DOHH2 (cell line): ENCODE measurements at regions not wholly inside any gene's neighbourhood (a gene's known extent, or its start where the extent isn't known, plus 50 kb on each side); places are given as distances from the start of the nearest gene placed in this dataset.

Experiments
- H3F3A ChIP-seq: fragments of 200-600 bp; sonication (generic), shearing (Covaris generic); 2 replicates; pipeline ENCODE4 v1.6.0; 2016; ENCODE audit warnings: antibody characterized with exemption, mild to moderate bottlenecking; ENCODE audit not compliant: control insufficient read depth, insufficient read depth
- H3K27ac ChIP-seq: fragments of 200-600 bp; sonication (generic); 2 replicates; pipeline ENCODE4 v1.5.1; 2014; ENCODE audit warnings: low read depth, mild to moderate bottlenecking, low read length, moderate library complexity
- H3K27me3 ChIP-seq: fragments of 200-600 bp; sonication (generic); 2 replicates; pipeline ENCODE4 v1.6.1; 2014; ENCODE audit warnings: mild to moderate bottlenecking, low read length, mixed read lengths; ENCODE audit not compliant: control insufficient read depth
- H3K36me3 ChIP-seq: fragments of 200-600 bp; sonication (generic); 2 replicates; pipeline ENCODE4 v1.6.1; 2014; ENCODE audit warnings: mild to moderate bottlenecking, low read length, moderate library complexity, mixed read lengths; ENCODE audit not compliant: control insufficient read depth
- H3K4me1 ChIP-seq: fragments of 200-600 bp; sonication (generic); 2 replicates; pipeline ENCODE4 v1.6.1; 2014; ENCODE audit warnings: mild to moderate bottlenecking, low read length, mixed read lengths; ENCODE audit not compliant: control insufficient read depth
- H3K4me2 ChIP-seq: fragments of 200-600 bp; sonication (generic); 2 replicates; pipeline ENCODE4 v1.6.0; 2014; ENCODE audit warnings: mild to moderate bottlenecking, low read length, moderate library complexity
- H3K4me3 ChIP-seq: fragments of 200-600 bp; sonication (generic); 2 replicates; pipeline ENCODE4 v1.5.1; 2014; ENCODE audit warnings: mild to moderate bottlenecking, low read length, mixed read lengths
- H3K79me2 ChIP-seq: fragments of 200-600 bp; sonication (generic); 2 replicates; pipeline ENCODE4 v1.6.1; 2014; ENCODE audit warnings: mild to moderate bottlenecking, low read length, mixed read lengths; ENCODE audit not compliant: control insufficient read depth
- H3K9me2 ChIP-seq: fragments of 200-600 bp; sonication (generic); replicated peaks from 2 replicates; pipeline ENCODE4 v1.6.1; 2014; ENCODE audit warnings: mild to moderate bottlenecking, low read length, mixed read lengths; ENCODE audit not compliant: control insufficient read depth
- H3K9me3 ChIP-seq: fragments of 200-600 bp; sonication (generic); 2 replicates; pipeline ENCODE4 v1.6.1; 2014; ENCODE audit warnings: antibody characterized with exemption, low read length, mixed read lengths; ENCODE audit not compliant: control insufficient read depth, insufficient read depth
- H4K20me1 ChIP-seq: fragments of 200-600 bp; sonication (generic); 2 replicates; pipeline ENCODE4 v1.6.0; 2014; ENCODE audit warnings: low read depth, mild to moderate bottlenecking, antibody characterized with exemption, low read length, moderate library complexity; ENCODE audit not compliant: control insufficient read depth, insufficient read depth
- CTCF ChIP-seq: fragments of 200-600 bp; sonication (generic); IDR thresholded peaks from one replicate; pipeline ENCODE4 v1.5.1; 2014; ENCODE audit warnings: antibody characterized with exemption, mild to moderate bottlenecking, low read depth, low read length; ENCODE audit not compliant: poor library complexity, severe bottlenecking
- EZH2phosphoT487 ChIP-seq: fragments of 200-600 bp; sonication (generic); IDR thresholded peaks from 2 replicates; pipeline ENCODE4 v1.6.1; 2017; ENCODE audit warnings: borderline replicate concordance, mild to moderate bottlenecking, antibody characterized with exemption, low read length, moderate library complexity, mixed read lengths

DNA sequence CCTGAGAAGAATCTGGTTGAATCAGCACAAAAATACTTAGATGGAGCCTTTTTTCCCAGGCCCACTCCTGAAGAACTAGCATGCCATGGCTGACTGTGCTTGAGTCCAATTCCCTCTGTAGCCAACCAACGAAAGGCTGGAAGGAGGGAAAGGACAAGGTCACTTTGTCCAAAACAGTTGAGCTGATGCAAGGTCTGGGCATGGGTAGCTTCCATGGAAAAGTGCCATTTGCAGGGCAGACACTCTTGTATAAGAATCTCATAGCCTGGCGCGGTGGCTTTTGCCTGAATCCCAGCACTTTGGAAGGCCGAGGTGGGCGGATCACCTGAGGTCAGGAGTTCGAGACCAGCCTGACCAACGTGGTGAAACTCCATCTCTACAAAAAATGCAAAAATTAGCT lies 125.0 kb upstream of the LGSN start:
- no peak for TF ChIP-seq CTCF
- TF ChIP-seq EZH2phosphoT487: no peak
- H3K27me3 ChIP-seq: no peaks in the 10 kb centered on the region
- no peaks in the 10 kb centered on the region for H3F3A ChIP-seq
- no peaks in the 10 kb centered on the region for H3K4me1 ChIP-seq
- H3K4me3 ChIP-seq: no peak overlapping the region
- no peaks in the 10 kb centered on the region for H3K79me2 ChIP-seq
- H3K27ac ChIP-seq: no peak overlapping the region
- H3K9me3 ChIP-seq: no peaks in the 10 kb centered on the region
- no peak overlapping the region for H3K4me2 ChIP-seq
- H3K36me3 ChIP-seq: no peaks in the 10 kb centered on the region
- no peaks in the 10 kb centered on the region for H4K20me1 ChIP-seq
- no peaks in the 10 kb centered on the region for H3K9me2 ChIP-seq

DNA sequence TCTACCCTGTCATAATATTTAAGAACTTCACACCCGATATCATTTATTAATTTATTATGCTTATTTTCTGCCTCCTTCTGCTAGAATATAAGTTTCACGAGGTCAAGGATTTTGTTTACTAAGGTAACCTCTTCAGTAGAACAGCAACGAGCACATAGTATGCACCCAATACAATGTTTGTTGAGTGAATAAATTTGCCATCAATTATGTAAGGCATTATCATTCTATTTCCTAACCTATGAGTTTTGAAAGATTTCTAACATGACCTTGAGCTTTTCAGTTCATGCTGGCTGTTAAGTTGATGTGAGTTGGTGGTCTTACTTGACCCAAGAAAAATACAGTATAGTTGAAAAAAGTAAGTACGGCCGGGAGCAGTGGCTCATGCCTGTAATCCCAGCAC lies 125.9 kb upstream of the LOC128125822 start:
- Histone ChIP-seq H3K4me3 (no peak overlapping the region), H3K4me2 (no peak overlapping the region), H3K27ac (no peak overlapping the region), H3K4me1 (no peaks in the 10 kb centered on the region), H3K27me3 (no peaks in the 10 kb centered on the region), H3F3A (no peaks in the 10 kb centered on the region), H4K20me1 (no peaks in the 10 kb centered on the region), H3K79me2 (no peaks in the 10 kb centered on the region), H3K9me2 (no peaks in the 10 kb centered on the region), H3K36me3 (no peaks in the 10 kb centered on the region), H3K9me3 (no peaks in the 10 kb centered on the region)
- TF ChIP-seq EZH2phosphoT487: no peak
- no peak for TF ChIP-seq CTCF

- Histone ChIP-seq H3K9me3 (no peaks in the 10 kb centered on the region), H3K4me3 (no peak overlapping the region), H3K9me2 (no peaks in the 10 kb centered on the region), H3K79me2 (no peaks in the 10 kb centered on the region), H3K27ac (no peak overlapping the region), H3K27me3 (no peaks in the 10 kb centered on the region), H3F3A (no peaks in the 10 kb centered on the region), H3K36me3 (no peaks in the 10 kb centered on the region), H3K4me1 (no peaks in the 10 kb centered on the region), H3K4me2 (no peak overlapping the region), H4K20me1 (no peaks in the 10 kb centered on the region)
- no peak for TF ChIP-seq EZH2phosphoT487
- TF ChIP-seq CTCF: no peak
Observed at GRCh38 chr6:63447134-63447533, 125.1 kb upstream of the LOC128125822 start.

DNA sequence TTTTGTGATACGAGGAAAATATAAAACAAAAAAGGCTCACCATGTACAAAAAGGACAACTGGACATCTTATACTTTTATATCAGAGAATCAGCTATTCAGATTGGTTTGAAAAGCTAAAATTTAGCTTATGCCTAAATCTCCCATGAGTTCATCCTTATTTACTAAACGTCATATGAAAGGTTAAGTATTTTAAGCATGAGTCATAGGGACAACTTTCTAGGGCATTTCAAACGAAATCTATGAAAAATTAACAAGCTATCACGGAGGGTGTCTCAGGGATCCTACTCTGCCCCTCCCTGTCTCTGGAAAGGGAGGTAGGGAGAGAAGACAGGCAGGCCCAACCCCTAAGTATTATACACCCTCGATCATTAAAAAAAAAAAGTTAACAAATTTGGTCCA lies 124.1 kb upstream of the LOC128125822 start:
- TF ChIP-seq EZH2phosphoT487 (no peak), CTCF (no peak)

More for the DNA sequence above, 124.1 kb upstream of the LOC128125822 start:
- Histone ChIP-seq H3K36me3 (no peaks in the 10 kb centered on the region), H3K4me3 (no peak overlapping the region), H3K4me1 (no peaks in the 10 kb centered on the region), H4K20me1 (no peaks in the 10 kb centered on the region), H3F3A (no peaks in the 10 kb centered on the region), H3K27me3 (no peaks in the 10 kb centered on the region), H3K9me2 (no peaks in the 10 kb centered on the region), H3K27ac (no peak overlapping the region), H3K9me3 (no peaks in the 10 kb centered on the region), H3K79me2 (no peaks in the 10 kb centered on the region), H3K4me2 (no peak overlapping the region)
